ENCODE measurements at regions not wholly inside any gene's neighbourhood (a gene's known extent, or its start where the extent isn't known, plus 50 kb on each side); places are given as distances from the start of the nearest gene placed in this dataset.
"Not testable (repeated sequence)": the region's sequence is repeated elsewhere in the genome, so short reads cannot be mapped to it uniquely, and the experiment has no call there.

DNA sequence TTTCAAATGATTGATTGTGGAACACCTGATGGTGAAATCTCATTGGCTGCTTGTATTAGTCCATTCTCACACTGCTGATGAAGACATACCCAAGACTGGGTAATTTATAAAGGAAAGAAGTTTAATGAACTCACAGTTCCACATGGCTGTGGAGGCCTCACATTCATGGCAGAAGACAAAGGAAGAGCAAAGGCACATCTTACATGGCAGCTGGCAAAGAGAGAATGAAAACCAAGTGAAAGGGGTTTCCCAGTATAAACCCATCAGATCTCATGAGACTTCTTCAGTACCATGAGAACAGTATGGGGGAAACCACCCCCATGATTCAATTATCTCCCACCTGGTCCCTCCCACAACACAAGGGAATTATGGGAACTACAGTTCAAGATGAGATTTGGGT lies 70.9 kb upstream of the ZNF469 start:
- TF ChIP-seq, protein P1, sequence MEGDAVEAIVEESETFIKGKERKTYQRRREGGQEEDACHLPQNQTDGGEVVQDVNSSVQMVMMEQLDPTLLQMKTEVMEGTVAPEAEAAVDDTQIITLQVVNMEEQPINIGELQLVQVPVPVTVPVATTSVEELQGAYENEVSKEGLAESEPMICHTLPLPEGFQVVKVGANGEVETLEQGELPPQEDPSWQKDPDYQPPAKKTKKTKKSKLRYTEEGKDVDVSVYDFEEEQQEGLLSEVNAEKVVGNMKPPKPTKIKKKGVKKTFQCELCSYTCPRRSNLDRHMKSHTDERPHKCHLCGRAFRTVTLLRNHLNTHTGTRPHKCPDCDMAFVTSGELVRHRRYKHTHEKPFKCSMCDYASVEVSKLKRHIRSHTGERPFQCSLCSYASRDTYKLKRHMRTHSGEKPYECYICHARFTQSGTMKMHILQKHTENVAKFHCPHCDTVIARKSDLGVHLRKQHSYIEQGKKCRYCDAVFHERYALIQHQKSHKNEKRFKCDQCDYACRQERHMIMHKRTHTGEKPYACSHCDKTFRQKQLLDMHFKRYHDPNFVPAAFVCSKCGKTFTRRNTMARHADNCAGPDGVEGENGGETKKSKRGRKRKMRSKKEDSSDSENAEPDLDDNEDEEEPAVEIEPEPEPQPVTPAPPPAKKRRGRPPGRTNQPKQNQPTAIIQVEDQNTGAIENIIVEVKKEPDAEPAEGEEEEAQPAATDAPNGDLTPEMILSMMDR (IDR thresholded peaks at IDR 0.05), result not testable (repeated sequence)
- TF ChIP-seq POLR2A (IDR thresholded peaks at IDR 0.05), result not testable (repeated sequence)

Measured in adrenal gland (tissue), 5 donors.